Retinal pigment epithelial cell (primary cell): ENCODE measurements at regions not wholly inside any gene's neighbourhood (a gene's known extent, or its start where the extent isn't known, plus 50 kb on each side); places are given as distances from the start of the nearest gene placed in this dataset.
A peak's percentile ranks its signal among the peaks of the same experiment; 100 is the strongest.

Experiments
- DNase-seq: peaks from one replicate; pipeline ENCODE4 v3.0.0-alpha.2; 2010; ENCODE audit warnings: low read depth
- H3K4me3 ChIP-seq: 2 replicates; pipeline ENCODE4 v1.5.1; 2011; ENCODE audit warnings: mild to moderate bottlenecking, low read length, control low read depth, moderate library complexity
- CTCF ChIP-seq: conservative IDR thresholded peaks from 2 replicates; pipeline ENCODE4 v1.5.1; 2011; ENCODE audit warnings: low read depth, low read length, control low read depth, inconsistent platforms

DNA sequence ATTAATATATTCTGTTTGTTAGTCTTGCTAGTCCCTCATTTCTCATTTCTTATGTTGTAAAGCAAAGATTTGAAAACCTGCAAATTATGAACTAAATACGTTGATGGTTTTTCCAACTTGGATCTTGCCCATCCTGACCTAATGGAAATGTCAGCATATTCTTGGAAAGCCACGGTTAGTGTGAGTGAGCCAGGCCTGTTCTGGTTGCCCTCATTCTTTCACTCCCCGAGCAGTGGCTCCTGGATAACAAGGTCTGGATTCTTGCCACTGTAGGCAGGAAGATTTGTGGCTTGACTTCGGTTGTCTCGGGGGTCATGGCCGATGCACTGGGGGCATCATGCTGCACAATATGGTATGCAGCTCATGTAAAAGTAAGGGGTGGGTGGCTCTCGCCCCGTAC is 359.1 kb downstream of the MEIS1 start:
- no peak for DNase-seq
- no peak for TF ChIP-seq CTCF

GRCh38 chr2:66794551-66794950 is 359.6 kb downstream of the MEIS1 start:
- no peak for TF ChIP-seq CTCF
- no peak overlapping the region for H3K4me3 ChIP-seq
- no peak for DNase-seq

More for the DNA sequence above, 359.1 kb downstream of the MEIS1 start:
- no peak overlapping the region for H3K4me3 ChIP-seq

GRCh38 chr2:66802877-66803276 is 368.0 kb downstream of the MEIS1 start:
- no peak overlapping the region for H3K4me3 ChIP-seq
- no peak for DNase-seq
- TF ChIP-seq CTCF: no peak

DNA sequence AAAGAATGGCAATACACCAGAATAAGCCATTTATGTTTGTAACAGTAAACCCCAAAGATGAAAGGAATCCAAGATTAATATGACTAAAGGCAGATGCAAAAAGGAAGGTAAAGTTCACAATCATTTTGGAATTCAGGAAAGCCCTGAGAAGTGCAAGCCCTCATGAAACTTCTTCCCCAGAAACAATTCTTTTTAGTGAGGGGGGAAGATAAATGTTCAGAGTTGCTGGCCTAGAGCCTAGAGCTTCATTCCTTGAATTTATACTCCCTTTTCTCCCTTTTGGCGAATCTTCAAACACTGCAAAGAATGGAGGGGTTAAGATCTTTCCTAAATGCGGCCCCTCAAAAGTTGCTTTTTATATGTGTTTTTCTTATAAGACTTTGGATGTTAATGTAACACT is 368.8 kb downstream of the MEIS1 start:
- TF ChIP-seq CTCF: no peak
- H3K4me3 ChIP-seq: no peak overlapping the region
- no peak for DNase-seq

GRCh38 chr2:66805016-66805865 is 370.3 kb downstream of the MEIS1 start:
- no peak overlapping the region for H3K4me3 ChIP-seq
- peak; percentile 2 for DNase-seq
- no peak for TF ChIP-seq CTCF

DNA sequence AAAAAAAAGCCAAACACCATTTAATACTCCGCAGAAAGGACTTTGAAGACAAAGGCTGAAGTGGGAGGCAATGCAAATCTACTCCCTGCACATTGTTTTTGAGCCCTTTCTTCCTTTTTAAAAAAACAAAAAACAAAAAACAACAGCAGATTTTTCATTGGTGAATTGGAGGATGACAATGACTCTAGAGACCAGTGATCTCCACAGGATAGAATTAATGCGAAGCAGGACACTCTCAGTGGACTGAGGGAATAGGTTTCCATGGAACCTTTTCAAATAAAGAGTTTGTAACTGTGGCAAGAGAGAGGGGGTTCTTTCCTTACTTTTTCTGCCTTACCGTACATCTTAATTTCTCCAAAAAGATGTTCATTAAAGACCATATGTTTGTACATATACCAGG is 371.0 kb downstream of the MEIS1 start:
- H3K4me3 ChIP-seq: no peak overlapping the region
- no peak for TF ChIP-seq CTCF
- no peak for DNase-seq

GRCh38 chr2:66813525-66813924 is 378.6 kb downstream of the MEIS1 start:
- DNase-seq: no peak

More at GRCh38 chr2:66813525-66813924, 378.6 kb downstream of the MEIS1 start:
- H3K4me3 ChIP-seq: no peak overlapping the region
- TF ChIP-seq CTCF: no peak
